Ureter (tissue), 1 donor: ENCODE measurements at regions not wholly inside any gene's neighbourhood (a gene's known extent, or its start where the extent isn't known, plus 50 kb on each side); places are given as distances from the start of the nearest gene placed in this dataset.
"Not testable (repeated sequence)": the region's sequence is repeated elsewhere in the genome, so short reads cannot be mapped to it uniquely, and the experiment has no call there.

ENCODE experiments used
- DNase-seq: peaks from one replicate; pipeline ENCODE4 v3.0.0-alpha.2; 2020; ENCODE audit warnings: low spot score
- donor health status: DM: yes; HTN: yes; CAD: no.

DNA sequence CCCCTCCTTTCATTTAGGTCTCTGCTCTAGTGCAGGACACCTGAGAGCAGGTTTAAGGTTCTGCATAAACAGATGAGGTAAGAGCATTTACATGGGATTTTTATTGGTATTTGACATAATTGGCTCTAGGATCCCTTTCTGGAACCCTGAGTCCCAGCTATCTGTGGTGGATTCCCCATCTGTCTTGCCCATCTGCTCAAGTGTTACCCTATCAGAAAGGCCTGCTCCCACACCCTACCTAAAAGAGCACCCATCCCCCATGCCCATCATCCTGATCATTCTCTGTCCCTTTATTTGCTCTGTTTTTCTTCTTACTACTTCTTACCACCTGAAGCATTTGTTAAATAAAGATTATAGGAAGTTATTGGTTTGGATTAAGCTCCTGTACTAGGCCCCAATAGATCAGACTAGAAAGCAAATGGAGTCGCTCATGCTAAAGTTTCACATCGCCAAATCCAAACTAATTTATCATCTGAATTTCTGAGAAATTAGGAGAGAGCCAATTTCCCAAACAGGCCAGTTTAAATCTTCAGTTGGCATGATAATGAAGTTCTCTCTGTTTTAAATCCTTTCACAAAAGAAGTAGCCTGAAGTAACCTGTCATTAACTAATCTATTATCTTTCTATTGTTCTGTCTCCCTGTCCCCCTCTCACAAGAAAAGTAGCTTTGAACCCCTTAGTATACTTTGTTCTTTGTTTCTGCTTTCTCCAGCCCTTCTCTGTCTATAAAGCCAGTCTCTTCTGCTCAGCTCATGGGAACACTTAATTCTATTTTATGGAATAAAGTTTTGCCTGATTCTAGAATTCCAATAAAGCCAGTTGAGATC is 178.6 kb downstream of the ZNF674 start:
- DNase-seq: no peak

DNA sequence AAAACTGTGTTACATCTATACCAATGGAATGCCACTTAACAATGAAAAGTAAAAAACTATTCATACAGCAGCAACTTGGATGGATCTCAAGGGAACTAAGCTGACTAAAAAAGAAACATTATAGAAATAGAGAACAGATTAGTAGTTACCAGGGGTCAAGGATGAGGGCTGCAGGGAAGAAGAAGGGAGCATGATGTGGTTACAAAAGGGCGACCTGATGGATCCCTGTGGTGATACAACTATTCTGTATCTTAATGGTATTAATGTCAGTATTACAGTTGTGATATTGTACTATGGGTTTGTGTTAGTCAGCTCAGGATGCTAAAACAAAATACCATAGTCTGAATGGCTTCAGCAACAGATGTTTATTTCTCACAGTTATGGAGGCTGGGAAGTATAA is 190.7 kb downstream of the ZNF674 start:
- DNase-seq: no peak

DNA sequence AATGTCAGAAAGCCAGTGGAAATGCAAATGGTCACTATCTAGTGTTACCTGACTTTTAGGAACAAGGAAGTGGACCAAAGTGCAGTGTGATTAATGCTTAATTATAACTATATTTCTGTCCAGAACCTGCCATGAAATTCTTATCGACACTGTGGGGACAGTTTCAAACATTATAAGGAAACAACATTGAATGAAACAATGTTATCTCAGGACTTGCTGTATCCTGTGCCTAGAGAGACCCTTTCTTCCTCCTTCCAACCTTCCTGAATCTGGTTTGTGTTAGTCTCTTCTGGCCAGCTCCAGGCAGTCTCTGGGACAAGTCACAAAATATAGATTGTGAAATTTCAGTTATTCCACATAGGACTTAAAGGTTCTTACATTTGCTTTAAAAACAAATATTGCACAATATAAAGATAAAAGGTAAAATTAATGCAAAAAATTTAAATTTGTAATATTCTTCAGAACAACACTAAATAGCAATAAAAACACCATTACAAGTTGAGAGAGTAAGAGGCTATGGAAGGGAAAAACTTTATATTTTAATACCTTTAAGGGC is 203.4 kb downstream of the ZNF674 start:
- no peak for DNase-seq

DNA sequence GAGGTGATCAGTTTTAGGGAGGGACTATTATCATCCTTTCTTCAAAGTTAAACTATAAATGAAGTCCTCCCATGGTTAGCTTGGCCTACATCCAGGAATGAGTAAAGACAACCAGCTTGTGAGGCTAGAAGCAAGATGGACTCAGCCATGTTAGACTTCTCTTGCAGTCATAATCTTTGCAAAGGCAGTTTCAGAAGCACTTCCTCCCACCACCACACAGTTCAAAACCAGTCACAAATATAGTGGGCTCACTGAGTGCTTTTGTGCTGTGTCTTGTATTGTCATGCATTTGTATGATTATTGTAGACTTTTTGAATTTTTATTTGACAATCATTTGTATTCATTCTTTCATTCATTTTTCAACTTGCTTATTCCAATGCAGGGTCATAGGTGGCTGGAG is 204.5 kb downstream of the ZNF674 start:
- no peak for DNase-seq

DNA sequence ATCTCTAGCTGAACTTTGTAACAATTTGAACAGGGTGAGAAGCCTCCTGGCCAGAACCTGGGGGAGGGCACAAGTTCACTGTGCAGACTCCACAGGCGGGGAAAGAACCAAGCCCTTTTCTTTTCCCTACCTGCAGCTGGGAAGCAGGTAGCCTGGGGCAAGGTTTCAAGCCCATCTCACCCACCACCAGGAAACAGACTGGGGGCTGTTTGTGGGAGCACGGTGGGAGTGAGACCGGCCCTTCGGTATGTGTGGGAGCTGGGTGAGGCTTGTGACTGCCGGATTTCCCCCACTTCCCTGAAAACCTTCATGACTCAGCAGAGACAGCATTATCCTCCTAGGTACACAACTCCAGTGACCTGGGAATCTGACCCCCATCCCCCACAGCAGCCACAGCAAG is 211.7 kb downstream of the ZNF674 start:
- DNase-seq: no peak

DNA sequence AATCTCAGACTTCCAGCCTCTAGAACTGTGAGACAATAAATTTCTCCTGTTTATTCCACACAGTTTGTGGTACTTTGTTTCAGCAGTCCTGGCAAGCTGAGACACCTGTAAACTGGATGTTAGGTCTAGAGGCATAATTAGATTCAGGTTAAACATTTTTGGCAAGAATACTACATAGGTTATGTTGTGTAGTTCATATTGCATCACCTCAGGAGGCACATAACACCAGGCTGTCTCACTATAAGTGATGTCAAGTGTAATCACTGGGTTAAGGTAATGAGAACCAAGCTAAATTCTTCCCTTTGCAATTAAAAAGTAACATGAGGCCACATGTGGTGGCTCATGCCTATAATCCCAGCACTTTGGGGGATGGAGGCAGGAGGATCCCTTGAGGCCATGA is 214.2 kb downstream of the ZNF674 start:
- DNase-seq: no peak

DNA sequence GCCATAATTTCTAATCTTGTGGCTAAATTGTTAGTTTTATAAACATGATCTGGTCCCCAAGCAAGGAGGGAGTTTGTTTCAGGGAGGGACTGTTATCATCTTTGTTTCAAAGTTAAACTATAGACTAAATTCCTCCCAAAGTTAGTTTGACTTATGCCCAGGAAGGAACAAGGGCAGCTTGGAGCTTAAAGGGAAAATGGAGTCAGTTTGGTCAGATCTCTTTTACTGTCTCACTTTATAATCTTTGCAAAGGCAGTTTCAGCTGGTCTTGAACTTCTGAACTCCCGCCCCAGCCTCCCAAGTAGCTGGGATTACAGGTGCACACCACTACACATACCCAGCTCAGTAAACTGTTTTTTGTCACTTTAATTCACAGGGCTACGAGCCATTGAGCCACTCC is 214.7 kb downstream of the ZNF674 start:
- no peak for DNase-seq

DNA sequence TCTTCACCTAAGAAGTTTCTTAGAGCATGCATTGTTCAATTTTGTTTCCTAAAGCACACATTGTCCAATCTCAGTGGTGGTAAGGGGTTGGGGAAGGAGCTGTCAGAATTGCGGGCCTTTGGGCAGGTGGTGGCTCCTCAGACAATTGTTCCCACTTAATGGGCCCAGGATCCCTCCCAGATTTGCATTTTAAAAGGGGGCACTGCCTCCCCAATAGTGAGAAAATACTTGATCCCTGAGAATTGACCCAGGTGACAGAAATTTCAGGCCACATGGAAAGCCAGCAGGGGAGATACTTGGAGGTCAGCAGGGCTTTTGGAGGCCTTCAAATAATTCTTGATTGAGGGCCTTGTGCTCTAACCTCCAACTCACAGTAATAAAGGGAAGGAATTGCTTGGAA is 217.1 kb downstream of the ZNF674 start:
- DNase-seq: no peak

DNA sequence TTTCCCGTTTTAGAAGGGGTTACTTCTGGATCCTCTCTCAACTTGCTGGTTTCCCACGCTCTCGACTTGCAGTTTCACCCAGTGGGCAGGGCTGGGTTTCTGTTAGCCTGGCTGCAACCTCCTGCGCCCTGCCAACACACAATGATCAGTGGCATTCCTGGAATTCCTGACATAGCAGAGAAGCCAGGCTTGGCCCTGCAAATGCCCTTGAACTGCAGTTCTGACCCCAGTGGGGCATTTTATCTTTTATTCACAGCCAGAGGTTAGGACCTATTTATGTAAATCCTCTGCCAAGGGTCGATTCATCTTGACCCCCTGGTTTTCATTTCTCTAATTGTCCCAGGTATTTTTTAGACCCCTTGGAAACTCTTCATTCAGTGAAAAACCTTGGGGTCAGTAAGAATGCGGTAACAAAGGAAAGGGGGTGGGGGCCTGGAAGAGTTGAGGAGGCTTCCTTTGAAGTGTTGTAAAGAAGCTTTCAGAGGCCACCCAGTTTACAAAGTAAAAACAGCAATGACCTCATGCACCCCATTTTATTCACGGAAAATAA is 217.6 kb downstream of the ZNF674 start:
- DNase-seq: no peak

DNA sequence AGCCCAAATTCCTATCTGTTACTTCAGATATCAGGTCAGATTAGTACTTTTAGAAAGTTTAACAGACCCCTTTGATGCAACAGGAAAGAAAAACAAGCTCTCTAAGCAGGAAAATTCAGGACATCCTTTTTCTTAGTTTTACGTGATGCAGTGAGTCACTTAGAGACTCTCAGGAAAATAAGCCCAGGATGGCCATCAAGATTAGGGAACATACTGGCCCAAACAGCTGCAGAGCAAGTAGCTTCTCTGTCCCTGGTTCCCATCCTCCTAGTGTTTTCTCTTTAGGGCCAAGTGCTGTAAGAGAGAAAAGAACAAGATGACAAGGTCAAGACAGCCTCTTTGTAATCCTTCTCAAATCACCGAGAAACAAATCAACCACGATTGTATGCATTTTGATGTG is 219.1 kb downstream of the ZNF674 start:
- DNase-seq: no peak

DNA sequence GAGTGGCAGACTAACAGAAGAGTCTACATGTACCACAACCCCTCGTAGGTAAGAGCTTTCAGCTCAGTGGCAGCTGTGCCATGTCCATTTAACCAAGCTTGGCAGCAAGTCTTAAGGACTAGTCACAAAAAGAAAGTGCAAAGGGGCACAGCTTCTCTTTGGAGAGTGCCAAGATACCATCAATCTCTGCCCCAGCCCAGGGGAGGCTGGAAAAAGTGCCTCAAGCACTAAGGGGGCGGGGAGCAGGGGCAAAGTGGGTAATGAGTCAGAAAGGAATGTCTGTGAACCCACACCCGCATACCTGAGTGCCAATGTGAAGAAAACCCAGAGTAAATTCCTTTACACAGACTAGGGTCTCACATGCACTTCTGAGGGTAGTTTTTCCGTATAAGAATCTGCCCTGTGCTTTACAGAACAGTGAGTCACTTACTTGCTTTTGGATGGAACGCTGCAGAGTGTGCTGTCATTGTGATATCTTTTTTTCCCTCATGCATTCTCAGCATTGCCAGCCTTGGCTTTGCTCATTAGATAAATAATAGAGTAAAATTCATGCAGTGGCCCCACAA is 219.8 kb downstream of the ZNF674 start:
- no peak for DNase-seq

DNA sequence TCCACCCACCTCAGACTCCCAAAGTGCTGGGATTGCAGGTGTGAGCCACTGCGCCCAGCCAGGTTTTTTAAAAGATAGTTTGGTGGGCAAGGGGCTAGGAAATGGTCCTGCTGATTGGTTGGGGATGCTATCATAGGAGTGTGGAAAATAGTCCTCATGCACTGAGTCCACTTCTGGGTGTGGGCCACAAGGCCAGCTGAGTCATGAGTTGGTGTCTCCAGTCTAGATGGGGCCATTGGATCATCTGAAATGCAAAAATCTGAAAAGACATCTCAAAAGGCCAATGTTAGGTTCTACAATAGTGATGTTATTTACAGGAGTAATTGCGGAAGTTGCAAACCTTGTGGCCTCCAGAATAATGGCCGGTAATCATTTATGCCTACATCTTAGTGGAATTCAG is 221.1 kb downstream of the ZNF674 start:
- DNase-seq: no peak

DNA sequence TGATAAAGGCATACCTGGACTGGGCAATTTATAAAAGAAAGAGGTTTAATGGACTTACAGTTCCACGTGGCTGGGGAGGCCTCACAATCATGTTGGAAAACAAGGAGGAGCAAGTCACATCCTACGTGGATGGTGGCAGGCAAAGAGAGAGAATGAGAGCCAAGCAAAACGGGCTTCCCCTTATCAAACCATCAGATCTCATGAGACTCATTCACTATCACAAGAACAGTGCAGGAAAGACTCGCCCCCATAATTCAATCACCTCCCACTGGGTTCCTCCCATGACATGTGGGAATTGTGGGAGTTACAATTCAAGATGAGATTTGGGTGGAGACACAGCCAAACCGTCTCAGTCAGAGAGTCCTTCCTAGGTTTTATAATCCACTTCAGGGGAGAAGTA is 222.3 kb downstream of the ZNF674 start:
- DNase-seq: not testable (repeated sequence)

DNA sequence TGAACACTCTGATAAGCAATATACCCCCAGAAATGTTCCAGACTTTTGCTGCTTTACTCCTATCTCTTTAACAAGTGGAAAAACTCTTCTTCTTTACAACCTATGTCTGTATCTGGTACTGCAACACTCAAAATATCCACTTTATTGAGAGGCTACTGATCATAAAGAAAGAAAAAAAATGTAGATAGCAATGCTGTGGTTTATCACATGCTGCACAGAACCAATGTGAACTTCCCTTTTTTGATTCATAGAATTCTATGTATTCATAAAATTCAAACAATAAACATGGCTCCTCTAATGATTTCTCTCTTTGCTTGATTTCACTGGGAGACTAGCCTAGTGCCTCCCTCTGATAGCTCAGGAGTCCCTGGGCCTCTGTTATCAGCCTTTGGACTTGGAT is 223.5 kb downstream of the ZNF674 start:
- no peak for DNase-seq

DNA sequence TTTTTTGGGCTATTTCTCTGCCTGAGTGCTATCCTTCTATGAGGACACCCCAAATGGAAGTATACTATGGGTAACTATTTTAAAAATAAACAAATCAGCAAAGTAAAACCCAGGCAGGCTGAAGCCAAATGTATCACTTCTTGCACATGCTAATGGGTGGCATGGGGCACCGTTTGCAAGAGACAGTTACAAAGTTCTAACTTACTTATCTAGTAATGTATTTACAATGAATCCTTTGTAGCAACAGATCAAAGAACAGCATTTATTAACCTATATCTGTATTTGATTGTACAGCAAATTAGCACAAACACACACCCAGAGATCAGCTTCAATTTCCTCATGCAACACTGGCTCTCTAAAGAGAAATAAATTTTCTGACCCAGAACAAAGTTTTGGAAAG is 225.5 kb downstream of the ZNF674 start:
- DNase-seq: no peak

DNA sequence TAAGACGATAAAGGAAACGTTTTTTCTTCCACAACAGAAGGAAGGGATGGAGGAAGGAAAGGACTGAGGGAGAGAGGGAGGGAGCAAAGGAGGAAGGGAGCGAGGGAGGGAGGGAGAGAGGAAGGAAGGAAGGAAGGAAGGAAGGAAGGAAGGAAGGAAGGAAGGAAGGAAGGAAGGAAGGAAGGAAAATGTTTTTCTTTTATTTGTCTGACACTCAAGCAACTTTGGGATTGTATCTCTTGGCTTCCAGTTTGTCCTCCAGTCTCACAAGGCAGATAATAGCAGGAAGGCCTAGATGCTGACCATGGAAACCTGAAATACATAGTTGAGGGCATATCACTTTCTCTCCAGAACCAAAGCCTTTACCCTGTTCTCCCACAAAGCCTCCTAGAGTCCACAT is 226.7 kb downstream of the ZNF674 start:
- no peak for DNase-seq

DNA sequence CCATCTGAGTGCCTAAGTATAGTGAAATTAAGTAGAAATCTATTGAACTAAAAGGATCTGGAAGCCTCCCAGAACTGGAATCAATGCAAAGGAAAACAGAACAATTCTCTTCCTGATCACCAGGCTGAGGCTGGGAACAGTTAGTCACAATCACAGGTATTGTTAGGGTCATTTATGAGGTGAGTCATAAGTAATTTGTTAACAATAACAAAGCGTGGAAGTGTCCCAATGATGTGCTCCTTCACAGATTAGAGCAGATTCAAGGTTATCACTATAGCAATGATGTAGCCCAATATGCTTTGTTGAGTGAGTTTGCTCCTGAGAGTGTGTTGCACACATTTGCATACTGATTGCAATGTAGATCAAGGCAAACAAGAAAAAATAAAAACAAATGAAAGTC is 228.1 kb downstream of the ZNF674 start:
- no peak for DNase-seq

DNA sequence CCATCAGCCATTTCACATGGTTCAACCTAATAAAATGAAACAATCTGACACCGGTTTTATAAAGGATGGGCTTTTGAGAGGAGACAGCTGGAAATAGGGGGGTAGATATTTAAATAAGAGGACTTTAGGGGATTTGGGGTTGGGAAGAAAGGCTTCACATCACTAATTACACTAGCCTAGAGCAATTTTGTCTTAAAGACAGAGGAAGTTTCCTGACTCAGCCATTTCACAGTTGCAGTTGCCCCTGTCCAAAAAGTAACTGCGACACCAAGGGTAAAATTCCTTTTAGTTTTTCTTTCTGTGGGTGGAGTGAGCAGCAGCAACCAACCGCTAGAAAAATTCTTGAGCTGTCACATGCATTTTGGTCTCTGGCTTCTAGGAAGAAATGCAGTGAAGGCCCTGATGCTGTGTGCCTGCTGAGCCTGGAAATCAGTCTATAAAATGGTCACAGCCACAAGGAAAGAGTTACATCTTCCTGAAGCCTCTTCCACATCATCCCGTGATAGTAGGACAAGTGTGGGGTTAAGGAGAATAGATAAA is 233.6 kb downstream of the ZNF674 start:
- DNase-seq: no peak

DNA sequence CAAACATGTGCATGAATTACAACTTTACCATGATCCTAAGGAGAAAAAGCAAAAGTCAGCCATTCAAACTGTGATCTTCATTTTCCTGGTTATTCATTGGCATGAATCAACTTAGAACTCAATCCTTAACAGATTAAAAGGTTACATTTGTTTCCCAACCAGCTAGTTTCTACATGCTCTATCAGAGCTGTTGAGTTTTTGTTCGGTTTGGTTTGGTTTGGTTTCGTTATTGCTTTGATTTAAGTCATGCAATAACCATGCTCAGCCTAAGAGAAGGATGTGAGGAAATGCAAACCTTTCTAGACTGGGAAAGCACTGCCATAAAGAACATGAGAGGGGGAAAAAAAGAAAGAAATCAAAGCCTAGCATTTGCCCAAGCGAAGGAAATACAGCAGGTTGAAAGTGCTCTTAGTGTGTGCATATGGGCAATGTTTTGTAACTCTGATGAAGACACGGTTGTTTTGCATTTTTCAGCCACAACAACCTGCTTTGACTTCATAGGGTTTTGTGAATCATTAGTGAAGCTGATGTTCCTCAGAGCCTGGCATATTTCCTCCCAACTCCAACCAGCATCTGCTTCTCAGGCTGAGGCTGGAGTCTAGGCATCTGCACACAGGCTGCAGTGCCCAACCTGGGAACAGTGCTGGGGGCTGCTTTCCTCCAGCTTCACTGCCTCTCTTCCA is 234.3 kb downstream of the ZNF674 start:
- DNase-seq: no peak

DNA sequence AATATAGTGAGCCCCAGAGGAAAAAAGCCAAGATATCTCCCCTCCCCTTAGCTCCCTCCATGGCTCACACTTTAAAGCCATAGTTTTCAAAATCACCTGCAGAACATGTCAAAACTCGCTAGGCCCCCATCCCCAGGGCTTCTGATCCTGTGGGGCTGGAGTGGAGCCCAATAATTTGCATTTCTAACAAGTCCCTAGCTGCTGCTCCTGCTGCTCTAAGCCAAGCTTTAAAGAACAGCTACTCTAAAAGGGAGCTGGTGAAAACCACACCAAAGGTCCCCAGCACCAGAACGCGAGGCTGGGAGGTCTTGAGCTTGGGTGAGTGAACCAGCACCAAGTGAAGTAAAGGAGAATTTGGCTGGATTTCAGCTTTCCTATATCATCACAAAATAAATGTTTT is 237.1 kb downstream of the ZNF674 start:
- DNase-seq: no peak

DNA sequence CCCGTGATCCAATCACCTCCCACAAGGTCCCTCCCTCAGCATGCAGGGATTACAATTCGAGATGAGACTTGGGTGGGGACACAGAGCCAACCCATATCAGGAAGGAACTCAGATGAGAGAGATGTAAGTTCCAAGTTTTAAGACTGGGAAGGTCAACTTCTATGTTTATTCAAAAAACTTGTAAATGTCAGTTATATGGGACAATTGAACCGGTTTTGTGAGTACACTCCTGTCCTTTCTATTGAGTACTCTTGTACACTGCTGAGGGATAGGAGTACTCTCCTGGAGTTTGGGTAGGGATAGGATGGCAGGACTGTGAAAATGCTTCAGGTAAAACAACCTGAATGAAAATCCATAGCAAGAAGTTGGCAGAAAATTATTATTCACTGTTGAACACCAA is 239.1 kb downstream of the ZNF674 start:
- no peak for DNase-seq

DNA sequence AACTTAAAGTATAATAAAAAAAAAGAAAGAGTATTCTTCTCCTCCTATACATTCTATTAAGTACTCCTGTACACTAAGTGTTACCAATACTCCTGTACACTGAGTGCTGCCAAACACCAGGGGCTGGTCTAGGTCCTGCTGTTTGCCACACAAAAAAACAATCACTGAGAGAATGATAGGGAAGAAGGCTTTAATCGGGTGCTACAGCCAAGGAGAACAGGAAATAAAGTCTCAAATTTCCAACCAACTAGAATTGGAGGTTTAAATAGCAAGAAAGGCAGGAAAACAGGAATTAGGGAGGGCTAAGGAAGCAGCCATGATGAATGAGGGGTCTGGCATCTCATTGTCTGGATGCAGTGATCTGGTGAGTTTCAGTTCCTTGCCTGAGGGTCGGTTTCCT is 239.8 kb downstream of the ZNF674 start:
- no peak for DNase-seq
